Activated CD4-positive, CD25-positive, alpha-beta regulatory T cell treated with anti-CD3 and anti-CD28 coated beads, Interleukin-2, amount 50 U/mL, for 16 hours (primary cell): ENCODE measurements at regions not wholly inside any gene's neighbourhood (a gene's known extent, or its start where the extent isn't known, plus 50 kb on each side); places are given as distances from the start of the nearest gene placed in this dataset.

ENCODE experiments used
- DNase-seq: peaks from one replicate; pipeline ENCODE4 v3.0.0-alpha.2; 2020; ENCODE audit warnings: low read depth, low spot score

DNA sequence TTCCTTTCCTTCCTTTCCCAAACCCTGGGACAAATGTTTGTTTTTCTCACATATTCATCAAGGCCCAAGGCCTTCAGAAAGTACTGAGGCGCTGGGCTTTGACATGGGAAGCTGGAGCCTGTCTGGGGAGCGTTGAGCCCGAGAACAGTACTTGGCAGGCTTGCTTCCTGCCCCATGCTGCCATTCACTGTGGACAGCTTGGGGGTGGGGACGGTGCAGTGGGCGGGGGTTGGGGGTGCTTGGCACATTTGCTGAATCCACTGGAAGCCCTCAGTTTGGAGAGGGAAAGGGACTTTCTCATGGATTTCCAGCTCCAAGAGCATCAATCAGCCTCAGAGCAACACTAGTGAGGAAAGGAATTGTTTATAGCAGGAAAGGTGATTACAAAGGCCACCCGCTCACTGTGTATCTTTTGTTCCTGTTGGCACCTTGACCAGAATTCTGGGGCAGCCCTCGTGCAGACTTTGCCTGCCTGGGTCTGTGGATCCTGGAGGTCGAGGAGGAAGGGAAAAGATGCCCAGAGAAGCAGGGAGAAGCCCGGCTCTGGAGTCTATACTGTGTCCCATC, 199.8 kb upstream of the RGMA start:
- DNase-seq, result no peak

- DNase-seq, result no peak
Observed at GRCh38 chr15:93286446-93286845, 197.4 kb upstream of the RGMA start.

DNA sequence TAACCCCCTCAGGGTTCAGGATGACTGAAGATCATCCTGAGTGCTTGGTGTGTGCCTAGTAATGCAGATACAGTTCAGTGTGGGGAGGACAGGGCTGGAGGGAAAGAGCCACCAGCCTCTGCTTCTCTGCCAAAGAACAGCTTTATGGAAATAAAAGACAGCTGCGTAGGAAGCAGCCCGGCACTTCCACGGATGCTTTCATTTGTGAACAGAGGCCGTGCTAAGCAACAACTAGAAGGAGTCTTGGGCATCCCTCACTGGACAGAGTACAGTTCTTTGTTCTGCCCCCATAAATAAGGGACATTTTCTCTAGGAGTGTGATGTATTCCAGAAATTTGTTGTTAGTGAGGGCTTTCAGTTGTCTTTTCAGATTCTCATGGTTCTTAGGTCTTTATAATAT, 194.8 kb upstream of the RGMA start:
- no peak for DNase-seq

DNA sequence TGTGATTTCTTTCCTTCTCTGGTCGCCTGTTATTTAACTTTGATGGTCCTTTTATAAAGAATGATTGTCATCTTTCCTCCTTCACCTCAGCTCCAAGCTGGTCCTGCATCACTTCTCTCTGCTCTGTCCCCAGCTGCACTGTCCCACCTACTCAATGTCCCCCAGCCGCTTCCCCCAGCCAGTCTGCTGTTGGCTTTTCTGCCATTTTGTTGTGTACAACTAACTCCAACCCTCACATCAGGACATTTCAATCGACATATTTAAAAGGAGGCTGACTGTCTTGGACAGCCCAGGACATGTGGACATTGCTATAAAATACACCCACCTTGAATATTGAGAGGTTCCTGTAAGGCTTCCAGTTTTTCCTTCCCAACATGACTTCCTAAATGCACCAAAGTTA, 193.8 kb upstream of the RGMA start:
- DNase-seq, result no peak

GRCh38 chr15:93278783-93279182, 189.8 kb upstream of the RGMA start:
- DNase-seq, result no peak

DNA sequence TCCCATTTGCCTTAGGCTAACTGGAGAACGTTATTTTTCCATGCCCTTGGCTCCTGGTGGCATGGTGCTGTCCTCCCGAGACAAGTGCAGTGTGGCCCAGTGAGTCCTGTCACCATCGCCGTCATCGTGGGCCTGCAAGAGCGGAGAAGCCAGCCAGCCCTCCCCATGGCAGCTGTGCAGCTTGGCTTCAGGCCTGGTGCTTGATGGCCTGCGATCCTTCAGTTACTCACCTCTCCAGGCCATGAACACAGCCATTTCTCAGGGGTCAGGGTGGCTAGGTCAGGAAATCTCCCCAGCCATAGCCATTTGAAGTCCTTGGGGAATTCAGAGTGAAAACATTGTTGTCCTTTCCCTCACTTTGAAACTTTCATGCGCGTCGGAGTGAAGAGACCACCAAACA, 189.0 kb upstream of the RGMA start:
- DNase-seq, result no peak

DNA sequence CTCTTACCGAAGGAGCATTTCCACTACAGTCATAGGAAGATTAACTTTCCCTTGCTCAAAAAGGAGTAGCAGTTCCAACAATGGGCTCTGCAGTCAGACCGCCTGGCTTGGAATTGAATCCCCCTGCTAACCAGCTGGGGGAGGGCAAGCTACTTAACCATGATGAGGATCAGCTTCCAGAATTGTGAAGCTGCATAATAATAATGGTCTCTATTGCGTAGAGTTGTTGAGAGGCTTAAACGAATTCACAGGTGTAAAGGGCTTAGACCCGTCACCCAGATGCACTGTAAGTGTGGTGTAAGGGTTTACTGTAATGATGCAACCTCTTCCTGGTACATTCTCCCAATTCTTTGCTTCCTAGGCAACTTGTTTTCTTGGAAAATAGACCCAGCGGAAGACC, 185.2 kb upstream of the RGMA start:
- DNase-seq, result no peak

DNA sequence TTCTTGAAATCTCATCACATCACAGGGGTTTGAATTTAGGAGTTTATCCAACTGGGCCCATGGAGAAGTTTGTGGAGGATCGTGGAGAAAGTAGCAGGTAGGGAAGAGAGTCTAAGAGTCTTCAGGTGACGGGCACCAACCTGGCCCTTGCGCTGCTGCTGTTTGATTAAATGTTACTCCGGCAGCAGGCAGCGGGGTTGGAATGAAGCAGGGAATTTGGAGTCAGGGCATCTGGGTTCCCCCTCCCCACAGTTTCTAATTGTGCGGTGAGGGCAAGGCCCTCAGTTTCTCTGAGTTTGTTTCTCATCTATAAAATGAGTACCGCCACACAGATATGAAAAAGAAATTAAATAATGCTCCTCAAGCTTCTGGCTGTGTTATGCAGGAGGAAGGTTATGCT, 182.9 kb upstream of the RGMA start:
- DNase-seq, result no peak

DNA sequence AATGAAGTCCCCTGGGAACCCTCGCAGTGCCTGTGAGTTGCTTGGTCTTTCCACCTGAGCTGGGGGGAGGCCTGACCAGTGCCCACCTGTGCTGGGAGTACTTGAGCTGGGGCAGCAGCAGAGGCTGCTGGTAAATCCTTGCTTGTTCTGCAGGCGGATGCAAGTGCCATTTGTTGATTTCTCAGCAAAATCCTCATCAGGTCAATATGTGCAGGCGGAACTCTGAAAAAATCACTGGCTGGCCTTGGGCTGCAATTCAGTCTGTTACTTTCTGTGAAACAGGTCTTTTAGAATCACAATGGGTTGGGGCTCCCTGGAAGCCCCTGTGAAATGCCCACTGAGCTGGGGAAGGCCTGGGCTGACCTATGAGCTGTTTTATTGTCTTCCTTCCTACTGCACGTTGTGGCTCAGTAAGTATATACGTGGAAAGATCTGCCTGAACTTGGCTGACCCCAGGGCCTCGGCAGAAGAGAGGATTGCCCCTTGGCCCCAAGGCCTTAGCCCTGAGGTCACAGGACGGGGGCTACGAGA, 182.0 kb upstream of the RGMA start:
- DNase-seq, result no peak

GRCh38 chr15:93268066-93268465, 179.1 kb upstream of the RGMA start:
- no peak for DNase-seq

- no peak for DNase-seq
Observed at GRCh38 chr15:93266291-93266690, 177.3 kb upstream of the RGMA start.

DNA sequence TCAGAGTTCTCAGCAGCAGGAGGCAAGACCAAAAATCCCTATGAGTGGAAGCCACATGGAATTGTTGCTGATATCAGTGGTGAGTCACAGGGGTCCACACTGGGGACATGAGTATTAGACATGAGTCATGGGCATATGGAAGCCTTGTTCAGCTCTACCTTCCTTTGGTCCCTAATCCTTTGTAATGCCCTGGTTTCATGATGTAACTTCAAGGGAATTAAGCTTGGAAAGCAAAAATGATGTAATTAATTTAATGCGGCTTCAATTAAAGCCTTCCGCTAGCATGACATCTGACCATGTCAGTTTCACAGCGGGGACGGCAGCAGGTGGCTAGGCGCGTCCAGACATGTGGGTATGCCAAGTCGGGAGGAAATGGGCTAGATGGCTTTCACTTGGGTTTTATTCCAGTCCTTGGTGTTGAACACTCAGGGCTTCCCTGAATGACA, 176.1 kb upstream of the RGMA start:
- no peak for DNase-seq

- no peak for DNase-seq
Observed at GRCh38 chr15:93261845-93262244, 172.8 kb upstream of the RGMA start.

DNA sequence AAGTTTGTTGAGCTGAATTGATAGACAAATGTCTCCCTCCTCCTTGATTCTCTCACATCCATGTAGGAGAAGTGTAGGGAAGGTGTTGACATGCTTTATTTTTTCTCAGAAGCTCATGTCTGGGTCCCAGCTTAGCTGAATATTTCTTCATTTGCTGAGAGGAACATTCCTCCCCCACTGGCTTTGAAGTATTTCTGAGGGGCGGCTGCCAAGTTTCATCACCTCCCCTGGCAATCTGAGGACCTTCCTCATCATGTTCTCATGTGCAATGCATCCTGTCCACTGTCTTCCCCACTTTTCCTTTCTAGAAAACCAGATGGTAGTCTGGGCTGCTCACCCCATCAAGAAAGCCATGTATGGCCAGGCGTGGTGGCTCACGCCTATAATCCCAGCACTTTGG, 168.9 kb upstream of the RGMA start:
- DNase-seq, result no peak

DNA sequence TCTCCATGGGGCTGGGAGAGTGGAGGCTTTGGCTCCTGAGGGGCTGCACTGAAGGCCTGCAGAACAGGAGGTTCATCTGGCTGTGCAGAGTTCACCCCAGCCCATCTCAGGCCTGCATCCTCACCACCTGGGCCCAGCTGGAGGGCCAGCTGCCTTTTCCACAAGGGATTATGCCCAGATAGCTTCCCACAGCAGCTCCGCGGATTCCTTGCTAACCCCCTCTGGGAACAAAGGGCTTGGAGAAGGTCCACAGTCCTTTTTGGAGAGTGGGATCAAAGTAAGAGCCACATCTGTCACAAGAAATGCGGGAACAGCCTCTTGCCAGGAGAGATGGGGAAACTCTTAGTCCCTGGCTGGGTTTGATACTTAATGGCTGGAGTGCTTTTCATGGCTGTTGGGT, 164.7 kb upstream of the RGMA start:
- no peak for DNase-seq

GRCh38 chr15:93252780-93253179, 163.8 kb upstream of the RGMA start:
- no peak for DNase-seq

GRCh38 chr15:93250950-93251349, 161.9 kb upstream of the RGMA start:
- no peak for DNase-seq

DNA sequence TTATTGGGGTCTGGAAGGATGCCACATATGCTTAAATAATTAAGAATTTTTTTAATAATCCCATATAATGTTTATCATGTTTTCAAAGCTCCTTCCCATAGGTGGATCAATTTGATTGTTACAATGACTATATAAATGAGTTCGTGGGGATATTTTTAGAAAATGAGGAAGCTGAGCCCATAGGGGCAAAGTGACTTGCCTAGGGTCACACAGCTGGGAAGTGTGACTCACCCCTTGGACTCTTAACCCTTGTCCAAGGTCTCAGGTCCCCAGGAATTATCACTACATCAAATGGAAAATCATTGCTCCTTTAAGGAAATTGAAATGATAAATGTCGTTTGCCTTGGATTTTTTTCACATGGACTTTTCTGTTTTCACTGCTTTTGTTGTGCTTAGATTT, 161.2 kb upstream of the RGMA start:
- no peak for DNase-seq

DNA sequence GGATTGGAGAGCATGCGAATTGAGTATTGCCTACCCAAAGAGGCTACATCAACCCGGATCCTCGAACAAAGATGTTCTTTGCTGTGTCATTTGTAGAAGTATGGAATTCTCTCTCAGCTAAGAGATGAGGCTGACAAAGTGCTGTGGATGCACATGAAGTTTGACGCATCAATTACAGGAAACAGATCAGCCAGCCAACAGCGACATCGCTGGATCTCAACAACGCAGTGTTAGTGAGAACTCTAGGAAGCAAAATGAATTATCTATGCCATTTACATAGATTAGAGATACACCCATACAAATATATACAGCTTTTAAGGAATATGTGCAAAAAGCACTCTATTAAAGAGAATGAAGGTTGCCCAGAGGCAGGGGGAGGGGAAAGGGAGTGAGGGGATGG, 160.6 kb upstream of the RGMA start:
- DNase-seq, result no peak

- DNase-seq, result no peak
Observed at GRCh38 chr15:93247466-93248121, 158.6 kb upstream of the RGMA start.

DNA sequence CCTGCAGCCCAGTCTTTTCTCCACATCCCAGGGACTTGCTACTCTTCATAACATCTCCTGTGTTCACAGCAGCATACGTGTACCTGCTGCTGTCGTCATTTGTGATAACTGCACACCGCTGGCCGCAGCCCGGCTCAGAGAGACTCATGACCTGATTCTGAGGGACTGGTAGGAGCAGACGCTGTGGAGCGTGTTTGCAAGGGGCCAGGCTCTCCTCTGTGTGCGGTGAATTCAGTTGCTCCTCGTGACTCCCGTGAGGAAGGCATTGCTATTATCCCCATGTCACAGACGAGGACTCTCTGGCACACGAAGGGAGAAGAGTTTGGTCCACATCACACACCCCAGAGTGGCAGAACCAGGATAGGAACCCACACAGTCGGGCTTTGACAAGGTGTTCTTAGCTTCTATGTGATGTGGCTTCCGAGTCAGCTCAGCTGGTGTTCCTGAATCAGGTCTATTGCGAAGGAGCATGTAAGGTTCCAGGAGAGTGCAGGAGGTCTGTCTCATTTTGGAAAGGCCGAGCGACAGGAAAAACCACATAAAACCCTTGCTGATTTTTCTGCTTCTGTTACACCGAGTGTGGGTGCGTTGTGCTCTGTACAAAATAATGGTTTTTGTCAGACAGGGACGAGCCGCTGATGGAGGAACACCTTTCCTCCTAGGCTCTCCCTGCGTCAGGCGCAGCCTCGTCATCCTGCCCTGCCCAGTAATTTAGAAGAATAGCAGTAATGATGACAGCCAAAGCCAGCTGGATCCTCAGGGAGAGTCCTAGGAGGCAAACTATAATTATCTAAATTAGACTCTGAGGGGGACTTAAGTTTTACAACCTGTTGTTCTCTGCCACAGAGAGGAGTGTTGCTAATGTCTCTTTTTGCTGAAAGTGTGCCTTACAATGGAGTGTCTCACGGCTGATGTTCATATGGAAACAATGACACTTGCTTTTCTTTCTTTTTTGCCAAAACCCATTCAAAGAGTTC, 157.5 kb upstream of the RGMA start:
- no peak for DNase-seq

GRCh38 chr15:93245661-93246042, 156.6 kb upstream of the RGMA start:
- no peak for DNase-seq
